ENCODE measurements at regions not wholly inside any gene's neighbourhood (a gene's known extent, or its start where the extent isn't known, plus 50 kb on each side); places are given as distances from the start of the nearest gene placed in this dataset.
"Not testable (repeated sequence)": the region's sequence is repeated elsewhere in the genome, so short reads cannot be mapped to it uniquely, and the experiment has no call there.

- no peak overlapping the region for H3K4me3 ChIP-seq
- 79 to 92% (median 82%) methylated on average over 1 of the region's 1 CpG for WGBS, 4 donors
- H3K4me1 ChIP-seq (replicated peaks in 1 of 2), result no peaks in the 10 kb centered on the region
- no peak for TF ChIP-seq CTCF (IDR thresholded peaks at IDR 0.05)
- TF ChIP-seq POLR2A (IDR thresholded peaks at IDR 0.05), result no peak
- intact Hi-C loops (cut with DNase I), result no loop called here
- H3K9me3 ChIP-seq (replicated peaks in 1 of 3), result no peaks in the 10 kb centered on the region
- H3K27me3 ChIP-seq, result no peaks in the 10 kb centered on the region
- H3K36me3 ChIP-seq (replicated peaks in 1 of 2), result no peaks in the 10 kb centered on the region
- no peak overlapping the region for H3K27ac ChIP-seq
- no peak for DNase-seq
Measured at GRCh38 chr9:10873999-10874398, 261.2 kb upstream of the PTPRD start.

DNA sequence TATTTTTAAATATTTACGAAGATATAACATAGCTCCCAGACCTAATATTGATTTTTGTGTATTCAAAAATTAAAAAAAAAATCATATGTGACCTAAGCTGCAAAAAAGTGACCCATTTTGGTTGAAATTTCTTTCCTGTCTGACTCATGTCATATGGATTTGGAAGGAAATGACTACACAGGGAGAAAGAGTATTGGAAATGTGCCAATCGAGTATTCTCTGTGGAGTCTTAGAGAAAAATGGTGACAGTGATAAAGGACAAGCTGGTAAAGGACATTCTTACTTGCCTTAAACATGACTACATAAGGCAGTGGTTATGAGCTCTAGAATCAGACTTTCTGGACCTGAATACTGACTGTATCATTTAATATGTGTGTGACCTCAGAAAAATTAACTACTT, 262.9 kb upstream of the PTPRD start:
- H3K36me3 ChIP-seq (replicated peaks in 1 of 2), result no peaks in the 10 kb centered on the region
- DNase-seq, result no peak
- intact Hi-C loops (cut with DNase I), result no loop called here
- no peak overlapping the region for H3K27ac ChIP-seq
- no peaks in the 10 kb centered on the region for H3K9me3 ChIP-seq (replicated peaks in 1 of 3)
- H3K4me1 ChIP-seq (replicated peaks in 1 of 2), result no peaks in the 10 kb centered on the region
- no peaks in the 10 kb centered on the region for H3K27me3 ChIP-seq
- 65 to 77% (median 70%) methylated on average over 2 of the region's 2 CpGs for WGBS, 4 donors
- no peak overlapping the region for H3K4me3 ChIP-seq
- TF ChIP-seq POLR2A (IDR thresholded peaks at IDR 0.05), result no peak
- no peak for TF ChIP-seq CTCF (IDR thresholded peaks at IDR 0.05)

DNA sequence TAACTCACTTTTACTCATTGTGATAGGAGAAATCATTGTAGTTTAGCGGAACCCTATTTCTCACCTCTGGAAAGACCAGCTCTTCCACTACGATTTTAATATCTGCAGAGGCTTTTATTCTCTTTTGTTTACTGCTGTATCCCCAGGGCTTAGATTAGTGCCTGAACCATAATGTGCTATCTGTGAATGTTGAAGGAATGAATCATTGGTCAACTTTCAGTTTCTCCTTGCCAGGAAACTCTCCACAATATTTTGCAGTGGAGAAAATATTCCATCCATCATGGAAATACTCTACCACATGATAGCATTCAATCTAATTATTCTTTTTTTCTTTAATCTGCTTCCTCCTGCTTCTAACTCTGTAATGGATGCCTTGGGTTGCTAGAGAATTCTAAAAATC, 263.5 kb upstream of the PTPRD start:
- WGBS, 4 donors, result 64 to 77% (median 73%) methylated on average over 2 of the region's 2 CpGs
- no peaks in the 10 kb centered on the region for H3K9me3 ChIP-seq (replicated peaks in 1 of 3)
- no peak for DNase-seq
- TF ChIP-seq CTCF (IDR thresholded peaks at IDR 0.05) (no peak), POLR2A (IDR thresholded peaks at IDR 0.05) (no peak)
- no peaks in the 10 kb centered on the region for H3K27me3 ChIP-seq
- H3K36me3 ChIP-seq (replicated peaks in 1 of 2), result no peaks in the 10 kb centered on the region
- no peaks in the 10 kb centered on the region for H3K4me1 ChIP-seq (replicated peaks in 1 of 2)
- intact Hi-C loops (cut with DNase I), result no loop called here
- no peak overlapping the region for H3K4me3 ChIP-seq
- H3K27ac ChIP-seq, result no peak overlapping the region

DNA sequence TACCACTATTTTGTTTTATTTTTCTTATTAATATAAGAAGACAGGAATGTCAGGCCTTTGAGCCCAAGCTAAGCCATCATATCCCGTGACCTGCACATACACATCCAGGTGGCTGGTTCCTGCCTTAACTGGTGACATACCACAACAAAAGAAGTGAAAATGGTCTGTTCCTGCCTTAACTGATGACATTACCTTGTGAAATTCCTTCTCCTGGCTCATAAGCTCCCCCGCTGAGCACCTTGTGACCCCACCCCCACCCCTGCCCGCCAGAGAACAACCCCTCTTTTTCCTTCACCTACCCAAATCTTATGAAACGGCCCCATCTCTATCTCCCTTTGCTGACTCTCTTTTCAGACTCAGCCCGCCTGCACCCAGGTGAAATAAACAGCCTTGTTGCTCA, 277.5 kb upstream of the PTPRD start:
- 72 to 88% (median 85%) methylated on average over 4 to 5 of the region's 5 CpGs for WGBS, 4 donors
- intact Hi-C loops (cut with DNase I); H3K27ac ChIP-seq: not testable (repeated sequence)

GRCh38 chr9:10899509-10899908, 286.7 kb upstream of the PTPRD start:
- TF ChIP-seq POLR2A (IDR thresholded peaks at IDR 0.05) (no peak), CTCF (IDR thresholded peaks at IDR 0.05) (no peak)
- no peak overlapping the region for H3K27ac ChIP-seq
- no peaks in the 10 kb centered on the region for H3K36me3 ChIP-seq (replicated peaks in 1 of 2)
- intact Hi-C loops (cut with DNase I), result no loop called here
- H3K4me3 ChIP-seq, result no peak overlapping the region
- H3K4me1 ChIP-seq (replicated peaks in 1 of 2), result no peaks in the 10 kb centered on the region
- 44 to 82% (median 74%) methylated on average over 2 to 3 of the region's 3 CpGs for WGBS, 4 donors
- no peak for DNase-seq
- H3K27me3 ChIP-seq, result no peaks in the 10 kb centered on the region
- H3K9me3 ChIP-seq (replicated peaks in 1 of 3), result no peaks in the 10 kb centered on the region

More for the DNA sequence above, 277.5 kb upstream of the PTPRD start:
- DNase-seq; H3K9me3 ChIP-seq (replicated peaks in 1 of 3); H3K36me3 ChIP-seq (replicated peaks in 1 of 2); H3K27me3 ChIP-seq; H3K4me3 ChIP-seq; H3K4me1 ChIP-seq (replicated peaks in 1 of 2): not testable (repeated sequence)
